Neural cell (in vitro differentiated cells): ENCODE measurements at regions not wholly inside any gene's neighbourhood (a gene's known extent, or its start where the extent isn't known, plus 50 kb on each side); places are given as distances from the start of the nearest gene placed in this dataset.
"Not testable (repeated sequence)": the region's sequence is repeated elsewhere in the genome, so short reads cannot be mapped to it uniquely, and the experiment has no call there.

Experiments used
- H2AFZ ChIP-seq: fragments of 200-600, 300-800 bp; sonication (generic), shearing (Covaris generic); 2 replicates; pipeline ENCODE4 v1.6.0; 2014; ENCODE audit warnings: low read depth, mild to moderate bottlenecking, antibody characterized with exemption, low read length, moderate library complexity
- H3F3A ChIP-seq: fragments of 200-600 bp; shearing (Covaris generic); 2 replicates; pipeline ENCODE4 v1.6.1; 2016; ENCODE audit warnings: mild to moderate bottlenecking, moderate library complexity, mixed read lengths, antibody characterized with exemption, low read length; ENCODE audit not compliant: insufficient read depth, poor library complexity, severe bottlenecking
- H3K27ac ChIP-seq: fragments of 200-600, 300-800 bp; sonication (generic), shearing (Covaris generic); 2 replicates; pipeline ENCODE4 v1.5.1; 2014; ENCODE audit warnings: mild to moderate bottlenecking, low read length, moderate library complexity
- H3K27me3 ChIP-seq: fragments of 300-800, 200-600 bp; sonication (generic), shearing (Covaris generic); 2 replicates; pipeline ENCODE4 v1.6.0; 2014; ENCODE audit warnings: mild to moderate bottlenecking, low read depth, low read length, moderate library complexity; ENCODE audit not compliant: insufficient read depth
- H3K36me3 ChIP-seq: fragments of 300-800, 200-600 bp; sonication (generic), shearing (Covaris generic); 2 replicates; pipeline ENCODE4 v1.5.1; 2014; ENCODE audit warnings: mild to moderate bottlenecking, antibody characterized with exemption, low read length, moderate library complexity; ENCODE audit not compliant: insufficient read depth
- H3K4me2 ChIP-seq: fragments of 300-800, 200-600 bp; sonication (generic), shearing (Covaris generic); 2 replicates; pipeline ENCODE4 v1.6.0; 2014; ENCODE audit warnings: mild to moderate bottlenecking, low read length
- H3K4me3 ChIP-seq: fragments of 300-800, 200-600 bp; sonication (generic), shearing (Covaris generic); 2 replicates; pipeline ENCODE4 v1.5.1; 2014; ENCODE audit warnings: mild to moderate bottlenecking, low read length, moderate library complexity
- H3K79me2 ChIP-seq: fragments of 200-600 bp; shearing (Covaris generic); replicated peaks from 2 replicates; pipeline ENCODE4 v1.6.0; 2014; ENCODE audit warnings: mild to moderate bottlenecking, low read length, moderate library complexity; ENCODE audit not compliant: insufficient read depth
- H3K9ac ChIP-seq: fragments of 300-800, 200-600 bp; sonication (generic), shearing (Covaris generic); 2 replicates; pipeline ENCODE4 v1.6.1; 2016; ENCODE audit warnings: mild to moderate bottlenecking, low read length, mixed read lengths
- H3K9me2 ChIP-seq: fragments of 200-600 bp; shearing (Covaris generic); 2 replicates; pipeline ENCODE4 v1.6.1; 2016; ENCODE audit warnings: mild to moderate bottlenecking, low read length, mixed read lengths; ENCODE audit not compliant: insufficient read depth
- H3K9me3 ChIP-seq: fragments of 200-600, 300-800 bp; sonication (generic), shearing (Covaris generic); 2 replicates; pipeline ENCODE4 v1.6.1; 2016; ENCODE audit warnings: mild to moderate bottlenecking, mixed run types, low read length, moderate library complexity, mixed read lengths
- H4K20me1 ChIP-seq: fragments of 200-600 bp; shearing (Covaris generic); 2 replicates; pipeline ENCODE4 v1.6.1; 2016; ENCODE audit warnings: mild to moderate bottlenecking, mixed run types; ENCODE audit not compliant: insufficient read depth
- EP300 ChIP-seq: fragments of 450-650 bp; conservative IDR thresholded peaks from 2 replicates; pipeline ENCODE4 v1.6.1; 2014; ENCODE audit warnings: antibody characterized with exemption, mild to moderate bottlenecking, moderate library complexity; ENCODE audit not compliant: poor library complexity, severe bottlenecking
- EZH2 ChIP-seq: fragments of 200-600, 300-800 bp; shearing (Covaris generic), sonication (generic); IDR thresholded peaks from 2 replicates; pipeline ENCODE4 v1.6.1; 2014; ENCODE audit warnings: antibody characterized with exemption, low read length, borderline replicate concordance, mild to moderate bottlenecking; ENCODE audit not compliant: insufficient read depth, poor library complexity, severe bottlenecking
- POLR2AphosphoS5 ChIP-seq: IDR thresholded peaks from 2 replicates; pipeline ENCODE4 v1.6.1; 2012
- RAD21 ChIP-seq: fragments of 450-650 bp; conservative IDR thresholded peaks from 2 replicates; pipeline ENCODE4 v1.6.1; 2014; ENCODE audit warnings: antibody characterized with exemption, mild to moderate bottlenecking, moderate library complexity
- REST ChIP-seq: IDR thresholded peaks from 2 replicates; pipeline ENCODE4 v1.6.1; 2012; ENCODE audit warnings: borderline replicate concordance
- SMC3 ChIP-seq: fragments of 450-650 bp; conservative IDR thresholded peaks from 2 replicates; pipeline ENCODE4 v1.6.1; 2014; ENCODE audit warnings: antibody characterized with exemption, mild to moderate bottlenecking, moderate library complexity; ENCODE audit not compliant: poor library complexity
- TAF1 ChIP-seq: IDR thresholded peaks from 2 replicates; pipeline ENCODE4 v1.6.1; 2012; ENCODE audit warnings: low read depth
- TF ChIP-seq, protein P1 (sequence below): fragments of 450-650 bp; IDR thresholded peaks from 2 replicates; pipeline ENCODE4 v1.5.1; 2014; ENCODE audit warnings: antibody characterized with exemption, mild to moderate bottlenecking, moderate library complexity; ENCODE audit not compliant: poor library complexity, severe bottlenecking

GRCh38 chr4:116118221-116118620, 967.2 kb downstream of the TRAM1L1 start:
- H4K20me1 ChIP-seq, result no peaks in the 10 kb centered on the region
- no peaks in the 10 kb centered on the region for H3K36me3 ChIP-seq
- TF ChIP-seq RAD21 (no peak), TAF1 (no peak), SMC3 (no peak), EP300 (no peak), POLR2AphosphoS5 (no peak), EZH2 (no peak), REST (no peak)
- TF ChIP-seq, protein P1, sequence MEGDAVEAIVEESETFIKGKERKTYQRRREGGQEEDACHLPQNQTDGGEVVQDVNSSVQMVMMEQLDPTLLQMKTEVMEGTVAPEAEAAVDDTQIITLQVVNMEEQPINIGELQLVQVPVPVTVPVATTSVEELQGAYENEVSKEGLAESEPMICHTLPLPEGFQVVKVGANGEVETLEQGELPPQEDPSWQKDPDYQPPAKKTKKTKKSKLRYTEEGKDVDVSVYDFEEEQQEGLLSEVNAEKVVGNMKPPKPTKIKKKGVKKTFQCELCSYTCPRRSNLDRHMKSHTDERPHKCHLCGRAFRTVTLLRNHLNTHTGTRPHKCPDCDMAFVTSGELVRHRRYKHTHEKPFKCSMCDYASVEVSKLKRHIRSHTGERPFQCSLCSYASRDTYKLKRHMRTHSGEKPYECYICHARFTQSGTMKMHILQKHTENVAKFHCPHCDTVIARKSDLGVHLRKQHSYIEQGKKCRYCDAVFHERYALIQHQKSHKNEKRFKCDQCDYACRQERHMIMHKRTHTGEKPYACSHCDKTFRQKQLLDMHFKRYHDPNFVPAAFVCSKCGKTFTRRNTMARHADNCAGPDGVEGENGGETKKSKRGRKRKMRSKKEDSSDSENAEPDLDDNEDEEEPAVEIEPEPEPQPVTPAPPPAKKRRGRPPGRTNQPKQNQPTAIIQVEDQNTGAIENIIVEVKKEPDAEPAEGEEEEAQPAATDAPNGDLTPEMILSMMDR, result no peak
- no peak overlapping the region for H3K4me2 ChIP-seq
- no peaks in the 10 kb centered on the region for H3F3A ChIP-seq
- H3K27ac ChIP-seq, result no peak overlapping the region
- H3K79me2 ChIP-seq, result no peaks in the 10 kb centered on the region
- no peaks in the 10 kb centered on the region for H3K9me2 ChIP-seq
- H3K9me3 ChIP-seq, result no peaks in the 10 kb centered on the region
- no peak overlapping the region for H3K9ac ChIP-seq
- no peak overlapping the region for H3K4me3 ChIP-seq
- H2AFZ ChIP-seq, result no peak overlapping the region
- H3K27me3 ChIP-seq, result no peaks in the 10 kb centered on the region

- H2AFZ ChIP-seq, H3K9me2 ChIP-seq, H3K36me3 ChIP-seq, H3K4me2 ChIP-seq, H3K9me3 ChIP-seq, H3K27ac ChIP-seq, H3K4me3 ChIP-seq, H3K9ac ChIP-seq, H3F3A ChIP-seq, H3K79me2 ChIP-seq, H3K27me3 ChIP-seq, H4K20me1 ChIP-seq: not testable (repeated sequence)
These were observed 972.5 kb downstream of the TRAM1L1 start for GRCh38 chr4:116112861-116113260.

DNA sequence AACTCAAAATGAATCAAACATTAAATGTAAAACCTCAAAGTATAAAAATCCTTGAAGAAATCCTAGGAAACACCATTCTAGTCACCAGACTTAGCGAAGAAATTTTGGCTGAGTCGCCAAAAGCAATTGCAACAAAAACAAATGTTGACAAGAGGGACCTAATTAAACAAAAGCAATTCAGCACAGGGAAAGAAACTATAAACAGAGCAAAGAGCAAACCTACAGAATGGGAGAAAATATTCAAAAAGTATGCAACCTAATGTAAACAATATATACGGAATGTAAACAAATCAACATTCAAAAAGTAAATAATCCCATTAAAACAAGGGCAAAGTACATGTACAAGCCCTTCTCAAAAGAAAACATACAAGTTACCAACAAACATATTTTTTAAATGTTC, 974.7 kb downstream of the TRAM1L1 start:
- TF ChIP-seq POLR2AphosphoS5 (no peak), EP300 (no peak)
- Histone ChIP-seq H2AFZ (no peak overlapping the region), H3K4me2 (no peak overlapping the region), H3K79me2 (no peaks in the 10 kb centered on the region), H3K27ac (no peak overlapping the region), H3F3A (no peaks in the 10 kb centered on the region), H3K4me3 (no peak overlapping the region), H3K36me3 (no peaks in the 10 kb centered on the region), H4K20me1 (no peaks in the 10 kb centered on the region), H3K27me3 (no peaks in the 10 kb centered on the region), H3K9me3 (no peaks in the 10 kb centered on the region), H3K9me2 (no peaks in the 10 kb centered on the region), H3K9ac (no peak overlapping the region)
